GM12865 (cell line): ENCODE measurements at regions not wholly inside any gene's neighbourhood (a gene's known extent, or its start where the extent isn't known, plus 50 kb on each side); places are given as distances from the start of the nearest gene placed in this dataset.

ENCODE experiments used
- DNase-seq: peaks from one replicate; pipeline ENCODE4 v3.0.0; 2010; ENCODE audit warnings: low read depth
- H3K4me3 ChIP-seq: 2 replicates; pipeline ENCODE4 v1.5.1; 2011; ENCODE audit warnings: mild to moderate bottlenecking, low read depth, low read length, control low read depth
- CTCF ChIP-seq: IDR thresholded peaks from 2 replicates; pipeline ENCODE4 v1.5.1; 2011; ENCODE audit warnings: low read length, control low read depth, low read depth, inconsistent platforms; ENCODE audit not compliant: insufficient read depth; ENCODE audit errors: missing control alignments

GRCh38 chr1:184292101-184292500 is 94.7 kb upstream of the C1orf21 start:
- no peak for DNase-seq
- no peak overlapping the region for H3K4me3 ChIP-seq
- no peak for TF ChIP-seq CTCF

DNA sequence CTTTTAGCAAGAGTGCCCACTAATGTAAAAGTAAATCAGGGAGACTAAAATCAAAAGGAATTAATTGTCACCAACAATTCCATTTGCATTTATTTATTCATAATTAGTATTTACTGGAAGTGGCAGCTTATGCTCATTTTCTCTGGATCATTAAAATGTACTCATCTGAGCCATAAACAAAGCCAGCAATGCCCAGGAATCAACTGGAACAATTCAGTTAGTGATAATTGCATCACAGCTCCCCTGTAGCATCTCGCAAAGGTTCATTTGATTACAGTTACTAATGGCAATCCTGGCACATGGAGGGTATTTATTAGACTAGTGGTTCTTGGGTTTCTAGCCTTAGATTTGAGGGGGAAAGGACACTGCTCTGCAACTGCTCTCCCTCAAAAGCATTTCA is 92.7 kb upstream of the C1orf21 start:
- no peak overlapping the region for H3K4me3 ChIP-seq
- DNase-seq: no peak
- TF ChIP-seq CTCF: no peak

GRCh38 chr1:184296466-184297243 is 90.2 kb upstream of the C1orf21 start:
- no peak for TF ChIP-seq CTCF
- H3K4me3 ChIP-seq: no peak overlapping the region
- DNase-seq: peak; percentile 40

GRCh38 chr1:184297244-184297750 is 89.5 kb upstream of the C1orf21 start:
- TF ChIP-seq CTCF: no peak
- H3K4me3 ChIP-seq: no peak overlapping the region
- no peak for DNase-seq

DNA sequence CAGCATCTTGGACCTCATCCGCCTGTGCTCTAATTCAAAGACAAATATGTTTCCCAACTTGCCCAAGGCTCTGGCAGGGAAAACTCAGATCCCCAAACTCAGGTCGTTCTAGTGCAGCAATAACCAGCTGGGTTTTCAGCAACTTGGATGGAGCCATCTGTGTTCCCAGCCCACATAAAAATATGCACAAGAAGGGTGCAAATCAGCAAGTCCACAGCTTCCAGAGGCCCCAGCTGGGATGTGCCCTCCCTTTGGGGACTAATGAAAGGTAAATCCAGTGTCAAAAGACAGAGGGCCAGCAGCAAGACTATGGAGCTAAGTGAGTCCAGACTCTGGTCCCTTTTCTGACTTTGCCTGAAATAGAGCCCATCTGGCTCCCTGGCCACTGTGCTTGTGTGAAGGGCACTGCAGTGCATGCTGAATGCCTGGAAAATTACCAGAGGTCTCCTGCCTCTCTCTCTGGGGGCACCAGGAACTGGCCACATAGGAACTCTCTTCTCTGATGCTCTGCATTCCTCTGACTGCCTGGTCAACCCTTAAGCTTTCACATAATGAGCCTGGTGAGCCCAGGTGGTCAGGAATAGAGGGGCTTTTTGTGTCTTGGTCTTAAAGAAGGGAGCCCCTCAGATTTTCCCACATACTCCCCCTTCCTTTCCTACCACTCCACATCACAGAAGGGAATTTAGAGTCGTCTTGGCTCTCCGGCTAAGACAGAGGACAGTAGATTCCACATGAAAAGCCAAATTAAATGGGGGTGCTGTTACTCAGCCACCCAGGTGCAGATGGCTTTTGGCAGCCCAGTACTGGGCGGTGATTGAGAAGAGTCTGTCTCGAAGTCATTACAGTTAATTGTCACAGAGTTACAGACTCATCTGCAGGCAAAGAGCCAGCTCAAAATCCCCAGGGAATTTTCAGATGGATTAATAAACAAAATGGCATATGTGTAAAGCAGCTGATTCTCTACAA is 88.1 kb upstream of the C1orf21 start:
- TF ChIP-seq CTCF: no peak
- H3K4me3 ChIP-seq: no peak overlapping the region
- DNase-seq: no peak

DNA sequence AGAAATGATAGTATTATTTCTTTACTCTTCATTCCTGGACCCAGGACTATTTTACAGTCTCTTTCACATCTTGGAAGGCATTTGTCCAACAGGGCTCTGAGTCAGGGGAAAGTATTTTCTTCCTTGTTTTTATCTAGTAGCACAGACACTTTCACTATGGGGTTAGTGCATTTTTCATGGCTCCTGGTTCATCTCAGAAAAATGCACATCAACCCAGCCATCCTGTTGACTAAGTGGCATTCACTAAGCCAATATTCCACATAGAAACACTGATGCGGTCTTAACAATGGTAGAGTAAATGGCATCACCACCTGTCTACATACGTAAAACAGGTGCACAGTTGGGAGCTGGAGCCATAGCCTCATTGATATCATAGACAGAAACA is 87.4 kb upstream of the C1orf21 start:
- DNase-seq: no peak
- no peak overlapping the region for H3K4me3 ChIP-seq
- TF ChIP-seq CTCF: no peak
